GM18861 (cell line): ENCODE measurements at regions not wholly inside any gene's neighbourhood (a gene's known extent, or its start where the extent isn't known, plus 50 kb on each side); places are given as distances from the start of the nearest gene placed in this dataset.
"Not testable (repeated sequence)": the region's sequence is repeated elsewhere in the genome, so short reads cannot be mapped to it uniquely, and the experiment has no call there.

Experiments
- ATAC-seq: cut with Tn5 transposase; IDR thresholded peaks from one replicate; pipeline ENCODE4 v1.9.1; 2021; ENCODE audit not compliant: unreplicated experiment

DNA sequence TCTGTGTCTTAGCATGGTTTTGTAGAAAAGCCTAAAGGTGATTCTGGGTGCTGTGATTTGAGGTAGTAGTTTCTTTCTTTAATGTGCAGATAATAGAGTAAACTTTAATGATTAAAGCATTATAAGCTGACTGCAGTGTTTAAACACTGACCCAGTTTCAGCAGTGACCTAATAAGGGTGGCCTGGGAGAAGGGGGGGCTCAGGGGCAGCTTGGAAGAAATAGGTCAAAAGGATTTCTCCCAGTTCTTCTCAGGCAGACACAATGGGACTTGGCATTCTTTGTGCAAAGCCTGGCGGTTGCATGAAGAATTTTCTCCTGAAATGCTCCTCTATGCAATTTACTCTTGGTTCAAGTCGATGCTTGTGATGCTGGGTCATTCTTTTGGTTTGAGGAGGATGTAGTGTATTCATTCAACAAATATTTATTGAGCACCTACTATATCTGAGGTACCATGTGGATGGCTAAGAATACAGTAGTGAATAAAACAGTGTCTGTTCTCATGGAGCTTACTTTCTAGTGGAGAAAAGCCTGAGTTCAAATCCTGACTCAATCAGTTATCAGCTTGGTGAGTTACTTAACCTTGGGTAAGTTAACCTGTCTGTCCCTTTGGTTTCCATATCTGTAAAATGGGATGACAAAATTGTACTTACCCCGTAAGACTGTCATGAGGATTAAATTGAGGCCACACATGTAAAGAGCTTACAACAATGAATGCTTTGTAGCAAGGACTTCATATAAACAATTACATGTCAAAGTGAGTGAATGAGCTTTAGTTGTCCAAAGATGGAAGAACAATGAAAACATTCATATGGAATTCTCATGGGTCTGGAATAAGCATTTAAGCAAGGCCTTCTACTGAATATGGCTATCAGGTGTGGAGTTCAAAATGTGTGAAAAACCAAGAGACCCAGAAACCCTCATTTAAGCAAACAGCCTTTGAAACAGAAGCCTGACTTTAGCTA is 210.2 kb downstream of the KCNRG start:
- no peak for ATAC-seq

- ATAC-seq, result peak; percentile 41
Measured at GRCh38 chr13:50226515-50227155, 211.4 kb downstream of the KCNRG start.

DNA sequence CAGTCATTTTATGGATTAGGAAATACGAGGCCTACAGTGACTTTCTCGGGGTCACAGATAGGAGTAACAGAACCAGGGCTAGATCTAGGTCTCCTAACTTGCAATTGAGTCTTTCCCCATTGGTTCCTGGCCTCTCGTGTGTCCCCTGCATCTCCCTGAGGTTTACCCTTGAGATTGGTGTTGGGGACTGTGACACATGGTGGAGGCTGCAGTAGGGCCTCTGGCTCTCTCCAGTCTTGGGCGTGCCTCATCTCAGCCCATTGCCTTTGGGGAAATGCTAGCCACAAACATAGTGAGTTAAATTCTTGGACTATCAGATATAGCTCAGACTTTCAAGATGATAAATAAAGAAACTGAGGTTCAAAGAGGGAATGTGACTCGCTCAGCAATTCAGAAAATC is 212.1 kb downstream of the KCNRG start:
- ATAC-seq, result no peak

DNA sequence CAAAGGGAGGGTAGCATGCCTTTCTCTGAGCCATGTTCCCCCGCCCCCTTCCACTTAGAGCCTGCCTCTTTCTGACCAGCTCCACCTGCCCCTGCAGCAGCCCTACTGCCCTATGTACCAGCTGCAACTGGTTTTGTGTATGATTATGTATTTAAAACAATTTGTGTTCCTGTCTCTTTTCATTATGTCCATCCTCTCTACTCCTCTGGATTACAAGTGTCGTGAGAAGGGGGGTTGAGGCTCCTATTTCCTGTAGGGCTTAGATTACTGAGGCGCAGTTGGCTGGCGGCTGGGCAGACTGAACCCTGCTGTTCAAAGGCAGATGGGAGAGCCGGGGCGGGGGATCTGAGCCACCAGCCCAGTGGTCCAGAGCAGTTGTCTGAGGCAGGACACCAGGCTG is 213.3 kb downstream of the KCNRG start:
- ATAC-seq, result no peak

GRCh38 chr13:50229960-50230661 is 214.9 kb downstream of the KCNRG start:
- ATAC-seq, result no peak

DNA sequence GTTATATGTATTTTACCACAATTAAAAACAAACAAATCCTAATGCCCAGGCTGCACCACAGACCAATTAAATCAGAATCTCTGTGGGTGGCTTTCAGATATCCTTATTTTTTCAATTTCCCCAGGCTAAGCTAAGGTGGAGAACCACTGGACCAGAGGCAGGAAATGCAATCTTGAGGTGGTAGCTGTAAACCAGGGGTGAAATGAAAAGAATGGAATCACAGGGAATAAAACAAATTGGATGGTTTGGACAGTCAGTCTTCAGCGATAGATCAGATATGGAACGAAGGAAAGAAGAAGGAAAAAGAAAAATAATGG is 215.4 kb downstream of the KCNRG start:
- ATAC-seq, result no peak

- not testable (repeated sequence) for ATAC-seq
Measured at GRCh38 chr13:50233574-50233973, 218.3 kb downstream of the KCNRG start.

- ATAC-seq, result no peak
Measured at GRCh38 chr13:50235604-50236342, 220.5 kb downstream of the KCNRG start.

- ATAC-seq, result peak; percentile 95
Measured at GRCh38 chr13:50236898-50237318, 221.7 kb downstream of the KCNRG start.

GRCh38 chr13:50238922-50239321 is 223.7 kb downstream of the KCNRG start:
- no peak for ATAC-seq

DNA sequence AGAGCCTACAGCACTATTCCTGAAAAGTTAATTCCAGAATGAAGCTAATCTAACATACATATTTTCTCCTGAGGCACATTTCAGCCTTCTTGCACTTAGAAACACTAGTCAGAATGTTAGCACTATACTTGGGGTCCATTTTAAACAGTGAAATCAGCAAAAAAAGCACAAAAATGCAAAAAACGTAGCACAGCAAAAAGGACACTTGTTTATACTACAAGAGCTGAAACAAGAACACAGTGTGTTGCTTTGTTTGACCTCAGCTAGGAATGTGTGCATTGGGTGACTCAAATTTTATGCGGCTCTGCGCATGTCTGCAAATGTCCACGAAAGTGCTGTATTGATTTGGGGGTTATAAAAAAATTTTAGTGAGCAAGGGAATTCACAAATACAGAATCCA is 226.2 kb downstream of the KCNRG start:
- ATAC-seq, result no peak

GRCh38 chr13:50243931-50244330 is 228.7 kb downstream of the KCNRG start:
- ATAC-seq, result no peak

DNA sequence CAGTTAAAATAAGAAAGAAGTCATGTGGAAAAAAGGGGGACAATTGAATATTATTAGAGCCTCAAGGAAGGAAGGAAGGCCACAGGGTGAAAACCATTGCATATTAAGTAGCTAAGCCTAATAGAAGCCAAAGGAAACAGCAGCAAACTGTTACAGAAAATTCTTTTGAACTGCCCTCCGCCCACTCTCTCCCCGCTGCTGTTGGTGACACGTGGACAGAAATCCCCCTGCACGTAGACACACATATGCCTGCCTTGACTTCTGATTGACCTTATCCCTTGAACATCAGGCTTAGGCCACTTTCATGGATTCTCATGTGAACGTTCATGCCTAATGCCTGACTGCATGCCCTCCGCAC is 229.1 kb downstream of the KCNRG start:
- ATAC-seq, result no peak

GRCh38 chr13:50244713-50245574 is 229.7 kb downstream of the KCNRG start:
- ATAC-seq, result peak; percentile 80

DNA sequence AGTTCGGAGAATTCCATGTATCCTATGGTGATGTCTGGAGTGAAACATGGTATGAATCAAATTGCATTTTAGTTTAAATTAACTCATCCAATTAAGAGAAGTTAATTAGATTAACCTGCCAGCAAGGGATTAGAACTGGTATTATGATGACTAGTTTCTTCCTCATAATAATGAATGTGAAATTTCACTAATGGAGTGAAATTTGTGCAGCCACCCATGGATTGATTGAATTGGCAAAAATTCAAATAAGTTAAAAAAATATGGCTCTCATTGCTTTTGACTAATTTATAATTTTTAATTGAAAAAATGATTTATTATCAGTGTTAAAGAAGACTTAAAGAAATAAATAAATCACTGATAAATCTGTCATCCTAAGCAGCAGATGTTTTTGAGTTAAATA is 232.0 kb downstream of the KCNRG start:
- no peak for ATAC-seq

GRCh38 chr13:50248516-50249143 is 233.4 kb downstream of the KCNRG start:
- no peak for ATAC-seq

DNA sequence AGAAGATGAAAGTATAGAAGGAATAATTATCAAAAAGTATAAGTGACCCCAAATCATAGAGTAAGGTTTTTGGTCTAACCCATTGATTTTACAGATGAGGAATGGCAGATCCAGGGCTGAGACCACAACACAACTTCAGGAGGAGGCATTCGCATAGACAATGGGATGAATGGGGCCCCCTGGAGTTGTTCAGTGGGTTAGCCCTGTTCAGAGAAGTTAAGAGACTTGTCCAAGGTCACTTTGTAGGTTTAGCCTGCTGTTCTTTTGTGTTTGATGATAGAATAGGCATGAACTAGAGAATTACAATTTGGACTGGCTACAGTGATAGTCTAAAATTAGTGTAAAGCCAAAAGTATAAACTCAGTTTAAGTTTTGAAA is 233.9 kb downstream of the KCNRG start:
- ATAC-seq, result no peak

DNA sequence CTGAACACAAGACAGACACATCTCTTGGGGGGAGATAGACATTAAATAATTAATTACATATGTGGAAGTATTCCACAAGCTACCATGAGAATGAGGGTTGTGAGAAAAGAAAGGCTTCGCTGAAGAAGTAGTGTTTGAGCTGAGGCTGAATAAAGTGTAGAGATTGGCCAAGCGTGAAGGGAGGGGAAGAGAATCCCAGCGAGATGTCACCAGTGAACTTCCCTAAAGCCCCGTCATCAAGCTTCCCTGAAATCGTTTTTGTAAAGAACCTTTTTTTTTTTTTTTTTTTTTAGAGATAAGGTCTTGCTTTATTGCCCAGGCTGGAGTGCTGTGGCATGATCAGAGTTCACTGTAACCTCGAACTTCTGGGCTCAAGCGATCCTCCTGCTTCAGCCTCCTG is 235.2 kb downstream of the KCNRG start:
- no peak for ATAC-seq

DNA sequence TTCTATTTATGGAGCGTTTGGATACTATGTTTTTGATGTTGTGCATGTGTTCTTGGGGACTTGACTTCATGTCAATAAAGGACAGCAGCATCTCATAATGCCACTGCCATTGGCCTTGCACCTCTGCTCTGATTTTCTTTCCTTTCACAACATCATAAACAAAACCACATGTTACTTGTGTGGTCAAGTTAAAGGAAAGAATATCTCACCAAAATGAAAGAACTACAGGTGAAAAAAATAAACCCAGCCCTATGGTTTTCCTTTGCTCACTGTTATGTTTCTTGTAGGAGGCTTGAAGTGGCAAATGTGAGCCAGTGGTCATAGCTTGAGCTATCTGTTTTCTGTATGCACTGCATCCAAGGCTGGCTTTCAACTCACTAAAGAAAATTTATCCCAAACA is 240.4 kb downstream of the KCNRG start:
- ATAC-seq, result no peak
